ENCODE measurements at regions not wholly inside any gene's neighbourhood (a gene's known extent, or its start where the extent isn't known, plus 50 kb on each side); places are given as distances from the start of the nearest gene placed in this dataset.

DNA sequence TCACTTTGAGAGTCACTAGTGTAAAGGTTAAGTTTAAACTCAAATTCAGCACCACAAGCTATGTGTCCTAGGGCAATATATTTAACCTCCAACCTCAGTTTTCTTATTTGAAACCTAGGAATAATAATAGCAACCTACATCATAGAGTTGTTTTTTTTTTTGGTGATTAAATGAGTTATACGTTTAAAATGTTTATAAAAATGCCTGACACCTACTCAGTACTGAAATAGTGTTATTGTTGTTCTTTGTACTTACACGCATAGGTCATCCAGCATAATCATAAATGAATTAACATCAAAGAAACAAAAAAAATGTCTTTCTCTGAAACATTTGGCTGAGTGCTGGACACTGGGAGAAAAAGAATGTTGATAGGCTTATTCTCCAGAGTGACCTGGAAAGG, 266.8 kb upstream of the PRMT6 start:
- ChIA-PET POLR2A (no interaction called here), CTCF (no interaction called here)
- no peak overlapping the region for H3K27ac Mint-ChIP-seq
- Histone ChIP-seq H3K4me1 (ENCODE audit: control insufficient read depth in 2 of 2, insufficient read depth in 2 of 2, low read length in 2 of 2) (no peaks in the 10 kb centered on the region), H3K9ac (ENCODE audit: low read length) (no peak overlapping the region), H3K4me3 (ENCODE audit: control extremely low read depth in 1 of 5, extremely low read depth in 1 of 5, insufficient read depth in 1 of 5, low read depth in 2 of 5, low read length in 4 of 5) (no peak overlapping the region), H3K79me2 (ENCODE audit: control insufficient read depth, insufficient read depth, low read length) (no peaks in the 10 kb centered on the region), H3K27me3 (replicated peaks in 1 of 4; ENCODE audit: control extremely low read depth in 1 of 4, control insufficient read depth in 3 of 4, insufficient read depth in 4 of 4, low read length in 3 of 4) (no peaks in the 10 kb centered on the region), H2AFZ (ENCODE audit: insufficient read depth, low read depth, low read length, poor library complexity, severe bottlenecking) (no peak overlapping the region), H3K36me3 (replicated peaks in 1 of 2; ENCODE audit: control extremely low read depth in 1 of 2, control insufficient read depth in 1 of 2, extremely low read depth in 1 of 2, insufficient read depth in 2 of 2, low read length in 1 of 2) (no peaks in the 10 kb centered on the region), H3K4me2 (replicated peaks; ENCODE audit: low read depth, low read length, poor library complexity, severe bottlenecking) (no peak overlapping the region), H4K20me1 (ENCODE audit: control insufficient read depth, insufficient read depth, low read length, poor library complexity, severe bottlenecking) (no peaks in the 10 kb centered on the region), H3K27ac (ENCODE audit: low read length in 2 of 2) (no peak overlapping the region), H3K9me3 (ENCODE audit: control extremely low read depth in 1 of 3, control insufficient read depth in 2 of 3, insufficient read depth in 1 of 3, low read length in 2 of 3) (peaks cover 0 to 3% (median 0%) of the 10 kb centered on the region in 3 donors)
- ATAC-seq (ENCODE audit: low read depth), result no peak
- H3K4me3 Mint-ChIP-seq, result no peak overlapping the region
- intact Hi-C loops (cut with micrococcal nuclease), result no loop called here
- TF ChIP-seq EZH2 (IDR thresholded peaks at IDR 0.05; ENCODE audit: borderline replicate concordance, insufficient read depth, low read depth, low read length, poor library complexity, severe bottlenecking), result no peak
- TF ChIP-seq, protein P1, sequence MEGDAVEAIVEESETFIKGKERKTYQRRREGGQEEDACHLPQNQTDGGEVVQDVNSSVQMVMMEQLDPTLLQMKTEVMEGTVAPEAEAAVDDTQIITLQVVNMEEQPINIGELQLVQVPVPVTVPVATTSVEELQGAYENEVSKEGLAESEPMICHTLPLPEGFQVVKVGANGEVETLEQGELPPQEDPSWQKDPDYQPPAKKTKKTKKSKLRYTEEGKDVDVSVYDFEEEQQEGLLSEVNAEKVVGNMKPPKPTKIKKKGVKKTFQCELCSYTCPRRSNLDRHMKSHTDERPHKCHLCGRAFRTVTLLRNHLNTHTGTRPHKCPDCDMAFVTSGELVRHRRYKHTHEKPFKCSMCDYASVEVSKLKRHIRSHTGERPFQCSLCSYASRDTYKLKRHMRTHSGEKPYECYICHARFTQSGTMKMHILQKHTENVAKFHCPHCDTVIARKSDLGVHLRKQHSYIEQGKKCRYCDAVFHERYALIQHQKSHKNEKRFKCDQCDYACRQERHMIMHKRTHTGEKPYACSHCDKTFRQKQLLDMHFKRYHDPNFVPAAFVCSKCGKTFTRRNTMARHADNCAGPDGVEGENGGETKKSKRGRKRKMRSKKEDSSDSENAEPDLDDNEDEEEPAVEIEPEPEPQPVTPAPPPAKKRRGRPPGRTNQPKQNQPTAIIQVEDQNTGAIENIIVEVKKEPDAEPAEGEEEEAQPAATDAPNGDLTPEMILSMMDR (IDR thresholded peaks at IDR 0.05), result no peak
- no peaks in the 10 kb centered on the region for H3K27me3 Mint-ChIP-seq
- H3K9me3 Mint-ChIP-seq (ENCODE audit: insufficient read depth), result no peaks in the 10 kb centered on the region
- DNase-seq, result no peak
- no peaks in the 10 kb centered on the region for H3K4me1 Mint-ChIP-seq
- WGBS (ENCODE audit: insufficient coverage), result no CpG with 5 or more reads among the region's 2 CpGs

DNA sequence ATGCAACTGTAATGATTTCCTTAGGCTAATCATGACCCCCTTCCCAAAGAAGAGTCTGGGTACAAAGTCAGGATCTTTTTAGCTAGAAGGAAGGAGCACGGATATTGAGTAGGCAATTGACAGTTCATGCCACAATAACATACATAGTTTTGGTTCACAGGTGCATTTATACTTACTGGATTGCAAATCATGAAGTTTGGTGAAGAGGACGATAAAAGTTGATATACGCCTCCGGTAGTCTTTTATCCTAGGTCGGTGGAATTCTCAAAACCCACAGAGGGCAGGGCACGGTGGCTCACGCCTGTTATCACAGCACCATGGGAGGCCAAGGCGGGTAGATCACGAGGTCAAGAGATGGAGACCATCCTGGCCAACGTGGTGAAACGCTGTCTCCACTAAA, 265.4 kb upstream of the PRMT6 start:
- Histone ChIP-seq H3K27ac (ENCODE audit: low read length in 2 of 2) (no peak overlapping the region), H3K4me1 (ENCODE audit: control insufficient read depth in 2 of 2, insufficient read depth in 2 of 2, low read length in 2 of 2) (no peaks in the 10 kb centered on the region), H3K79me2 (ENCODE audit: control insufficient read depth, insufficient read depth, low read length) (no peaks in the 10 kb centered on the region), H4K20me1 (ENCODE audit: control insufficient read depth, insufficient read depth, low read length, poor library complexity, severe bottlenecking) (no peaks in the 10 kb centered on the region), H3K36me3 (replicated peaks in 1 of 2; ENCODE audit: control extremely low read depth in 1 of 2, control insufficient read depth in 1 of 2, extremely low read depth in 1 of 2, insufficient read depth in 2 of 2, low read length in 1 of 2) (no peaks in the 10 kb centered on the region), H3K4me3 (ENCODE audit: control extremely low read depth in 1 of 5, extremely low read depth in 1 of 5, insufficient read depth in 1 of 5, low read depth in 2 of 5, low read length in 4 of 5) (no peak overlapping the region), H3K9ac (ENCODE audit: low read length) (no peak overlapping the region), H3K27me3 (replicated peaks in 1 of 4; ENCODE audit: control extremely low read depth in 1 of 4, control insufficient read depth in 3 of 4, insufficient read depth in 4 of 4, low read length in 3 of 4) (no peaks in the 10 kb centered on the region), H3K9me3 (ENCODE audit: control extremely low read depth in 1 of 3, control insufficient read depth in 2 of 3, insufficient read depth in 1 of 3, low read length in 2 of 3) (peaks cover 0 to 3% (median 0%) of the 10 kb centered on the region in 3 donors), H2AFZ (ENCODE audit: insufficient read depth, low read depth, low read length, poor library complexity, severe bottlenecking) (no peak overlapping the region), H3K4me2 (replicated peaks; ENCODE audit: low read depth, low read length, poor library complexity, severe bottlenecking) (no peak overlapping the region)
- WGBS (ENCODE audit: insufficient coverage), result 89% methylated on average over 10 of the region's 11 CpGs
- H3K27me3 Mint-ChIP-seq, result no peaks in the 10 kb centered on the region
- TF ChIP-seq, protein P1 (IDR thresholded peaks at IDR 0.05), result no peak
- no peak for TF ChIP-seq EZH2 (IDR thresholded peaks at IDR 0.05; ENCODE audit: borderline replicate concordance, insufficient read depth, low read depth, low read length, poor library complexity, severe bottlenecking)
- intact Hi-C loops (cut with micrococcal nuclease), result no loop called here
- H3K27ac Mint-ChIP-seq, result no peak overlapping the region
- H3K4me3 Mint-ChIP-seq, result no peak overlapping the region
- H3K4me1 Mint-ChIP-seq, result no peaks in the 10 kb centered on the region
- ATAC-seq (ENCODE audit: low read depth), result no peak
- POLR2A ChIA-PET, result no interaction called here
- CTCF ChIA-PET, result no interaction called here
- no peak for DNase-seq
- H3K9me3 Mint-ChIP-seq (ENCODE audit: insufficient read depth), result no peaks in the 10 kb centered on the region
